GM19023 (cell line): ENCODE measurements at regions not wholly inside any gene's neighbourhood (a gene's known extent, or its start where the extent isn't known, plus 50 kb on each side); places are given as distances from the start of the nearest gene placed in this dataset.
"Not testable (repeated sequence)": the region's sequence is repeated elsewhere in the genome, so short reads cannot be mapped to it uniquely, and the experiment has no call there.

Source experiments
- ATAC-seq: cut with Tn5 transposase; IDR thresholded peaks from one replicate; pipeline ENCODE4 v1.9.1; 2021; ENCODE audit warnings: mild to moderate bottlenecking, moderate library complexity; ENCODE audit not compliant: unreplicated experiment

GRCh38 chr11:86167499-86168164 lies 76.9 kb upstream of the EED start:
- ATAC-seq, result no peak

GRCh38 chr11:86166287-86166686 lies 78.3 kb upstream of the EED start:
- not testable (repeated sequence) for ATAC-seq

DNA sequence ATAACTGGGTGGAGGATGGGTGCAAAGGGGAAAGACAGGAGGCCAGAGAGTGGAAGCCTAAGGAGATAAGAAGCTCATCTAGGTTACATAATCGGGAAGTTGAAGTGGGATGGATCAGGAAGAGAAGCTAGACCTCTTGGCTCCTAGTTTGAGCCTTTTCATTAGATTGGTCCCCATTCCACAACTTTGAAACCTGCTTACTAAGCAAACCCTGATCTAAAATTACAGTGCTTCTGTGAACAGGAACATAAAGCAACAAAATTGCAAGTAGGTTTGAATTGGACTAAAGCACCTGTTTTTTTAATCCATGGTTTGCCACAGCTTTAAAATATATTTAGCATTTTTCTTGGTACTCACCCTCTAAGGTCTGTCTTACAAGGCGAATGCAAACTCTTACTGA lies 80.4 kb upstream of the EED start:
- ATAC-seq, result no peak

GRCh38 chr11:86163221-86163876 lies 81.2 kb upstream of the EED start:
- ATAC-seq, result not testable (repeated sequence)

- no peak for ATAC-seq
Observed at GRCh38 chr11:86162239-86162638, 82.3 kb upstream of the EED start.

- ATAC-seq, result no peak
Observed at GRCh38 chr11:86161837-86162236, 82.7 kb upstream of the EED start.

GRCh38 chr11:86161336-86161735 lies 83.2 kb upstream of the EED start:
- no peak for ATAC-seq

DNA sequence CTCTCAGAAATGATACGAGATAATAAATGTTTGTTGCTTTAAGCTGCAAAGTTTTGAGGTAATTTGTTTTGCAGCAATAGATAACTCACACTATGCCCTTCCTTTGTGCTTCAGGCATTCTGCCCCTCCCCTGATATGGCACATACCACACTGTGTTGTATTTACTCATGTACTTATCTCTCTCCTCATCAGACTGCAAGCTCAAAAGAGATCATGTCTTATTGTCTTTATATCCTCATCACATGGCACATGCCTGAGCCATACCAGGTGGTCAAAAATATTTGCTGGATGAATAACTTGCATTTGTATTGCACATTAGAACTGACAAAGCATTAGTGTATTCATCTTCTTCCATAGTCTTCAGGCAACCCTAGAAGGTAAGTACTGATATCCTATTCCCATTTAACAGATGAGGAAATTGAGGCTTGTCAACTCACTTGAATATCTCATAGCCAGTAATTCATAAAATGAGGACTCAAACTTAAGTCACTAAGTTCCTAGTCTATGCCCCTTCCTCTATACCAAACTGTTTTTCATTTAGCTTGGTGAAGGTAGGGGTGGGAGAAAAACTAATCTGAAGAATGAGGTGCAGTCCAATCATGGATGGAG lies 83.9 kb upstream of the EED start:
- no peak for ATAC-seq

DNA sequence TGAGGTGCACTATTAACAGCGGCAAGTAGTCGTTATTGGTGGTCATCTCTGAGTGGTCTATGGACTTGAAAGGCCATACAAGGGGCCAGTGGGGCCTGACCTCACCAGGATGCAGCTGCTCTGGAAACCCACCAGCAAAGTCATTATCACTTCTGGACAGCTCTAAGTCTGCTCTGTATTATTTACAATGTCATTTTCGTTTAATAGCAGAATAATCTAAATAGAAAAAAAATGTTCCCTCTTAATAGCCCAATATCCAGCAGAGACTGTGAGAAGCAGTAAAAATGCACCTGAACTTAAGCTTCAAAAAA lies 85.0 kb upstream of the EED start:
- ATAC-seq, result no peak

GRCh38 chr11:86158704-86159580 lies 85.6 kb upstream of the EED start:
- no peak for ATAC-seq

GRCh38 chr11:86157797-86158378 lies 86.7 kb upstream of the EED start:
- no peak for ATAC-seq

- no peak for ATAC-seq
Observed at GRCh38 chr11:86156397-86156955, 87.6 kb upstream of the PICALM start.

DNA sequence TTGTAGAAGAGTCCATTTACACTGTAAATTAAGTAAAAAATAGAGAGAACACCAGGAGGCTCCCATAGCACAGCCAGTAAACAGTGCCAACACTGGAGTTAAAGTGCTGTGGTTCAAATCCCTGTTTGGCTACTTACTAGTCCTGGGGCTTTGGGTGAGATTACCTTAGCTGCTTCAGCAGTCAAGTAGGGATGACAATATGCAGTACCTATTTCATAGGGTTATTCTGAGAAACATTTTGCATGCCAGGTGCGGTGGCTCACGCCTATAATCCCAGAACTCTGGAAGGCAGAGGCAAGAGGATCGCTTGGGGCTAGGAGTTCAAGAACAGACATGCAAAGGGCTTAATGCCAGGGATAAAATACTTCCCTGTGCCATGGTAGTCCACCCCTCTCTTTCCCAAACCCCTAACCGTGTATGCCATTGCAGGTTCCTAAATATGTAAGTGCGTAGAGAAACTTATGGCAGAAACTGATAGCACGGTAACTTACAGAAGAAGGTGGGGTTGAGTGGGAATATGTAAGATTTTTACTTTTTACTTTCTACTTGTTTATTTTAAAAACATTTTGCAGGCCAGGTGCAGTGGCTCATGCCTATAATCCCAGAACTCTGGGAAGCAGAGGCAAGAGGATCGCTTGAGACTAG lies 86.4 kb upstream of the PICALM start:
- no peak for ATAC-seq

DNA sequence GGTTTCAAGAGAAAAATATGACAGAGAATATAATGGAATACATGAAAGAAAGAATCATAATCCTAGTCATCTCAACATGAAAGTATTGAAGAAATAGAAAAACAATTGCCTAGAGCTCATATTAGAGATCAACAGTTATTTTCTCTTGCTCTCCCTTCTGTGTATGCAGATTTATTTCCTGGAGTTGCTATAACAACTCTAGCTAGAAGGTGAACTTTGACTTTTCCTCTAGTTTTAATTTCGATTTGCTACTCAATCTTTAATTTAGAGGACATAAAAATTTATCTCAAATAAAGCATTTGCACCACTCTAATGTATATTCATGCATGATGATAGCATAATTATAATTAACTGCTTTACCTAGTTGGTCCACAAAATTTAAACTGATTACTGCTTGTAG lies 84.6 kb upstream of the PICALM start:
- ATAC-seq, result no peak

DNA sequence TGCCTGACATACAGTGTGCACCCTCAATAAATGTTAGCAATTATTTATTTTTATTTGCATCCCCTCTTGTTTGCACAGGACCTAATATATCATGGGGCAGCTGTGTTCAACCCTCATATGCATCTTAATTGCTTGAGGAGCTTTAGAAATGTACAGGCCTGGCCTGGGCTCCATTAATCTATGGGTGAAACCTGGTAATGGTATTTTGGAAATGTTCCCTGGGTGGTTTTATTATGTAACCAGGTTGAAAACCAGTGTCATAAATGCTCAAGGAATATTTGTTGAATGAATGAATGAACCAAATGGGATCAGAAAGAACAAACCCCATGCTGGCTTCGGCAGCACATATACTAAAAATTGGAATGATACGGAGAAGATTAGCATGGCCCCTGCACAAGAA lies 84.0 kb upstream of the PICALM start:
- no peak for ATAC-seq

DNA sequence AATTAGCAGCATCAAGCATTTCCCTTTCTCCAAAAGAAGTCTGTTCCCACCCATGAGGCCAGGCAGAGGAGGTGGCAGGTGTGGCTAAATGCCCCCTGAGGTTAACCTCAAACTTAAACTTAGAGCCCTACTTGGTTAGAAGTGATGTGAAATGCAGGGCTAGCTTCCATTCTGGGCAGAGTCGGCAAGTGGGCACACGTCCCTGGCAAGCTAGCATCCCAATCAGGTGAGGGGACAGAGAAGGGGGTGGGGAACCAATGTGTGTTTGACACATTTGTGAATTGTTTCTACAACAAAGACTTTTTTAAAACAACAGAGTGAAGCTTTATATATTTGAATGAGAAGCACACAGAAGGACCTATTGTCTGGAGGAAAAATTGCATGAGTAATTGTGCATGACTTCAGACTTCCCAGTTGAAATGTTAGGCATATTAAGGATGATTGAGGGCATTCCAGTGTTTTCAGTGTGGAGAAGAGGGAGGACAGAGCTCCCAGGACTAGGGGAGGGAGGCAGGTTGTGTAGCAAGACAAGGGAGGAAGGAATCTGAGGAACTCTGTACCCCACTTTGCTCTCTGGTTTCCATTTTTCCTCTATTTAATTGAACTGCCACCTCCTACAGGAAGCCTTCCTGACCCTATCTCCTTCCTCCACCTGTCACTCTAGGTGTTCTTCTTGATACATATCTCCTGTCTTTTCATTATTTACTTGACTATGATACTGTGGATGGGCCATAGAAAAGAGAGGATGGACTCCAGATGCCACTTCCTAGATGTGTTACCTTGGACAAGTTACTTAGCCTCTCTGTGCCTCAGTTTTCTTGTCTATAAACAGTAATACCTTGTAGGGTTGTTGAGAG lies 83.3 kb upstream of the PICALM start:
- no peak for ATAC-seq

GRCh38 chr11:86151174-86152005 lies 82.5 kb upstream of the PICALM start:
- no peak for ATAC-seq

DNA sequence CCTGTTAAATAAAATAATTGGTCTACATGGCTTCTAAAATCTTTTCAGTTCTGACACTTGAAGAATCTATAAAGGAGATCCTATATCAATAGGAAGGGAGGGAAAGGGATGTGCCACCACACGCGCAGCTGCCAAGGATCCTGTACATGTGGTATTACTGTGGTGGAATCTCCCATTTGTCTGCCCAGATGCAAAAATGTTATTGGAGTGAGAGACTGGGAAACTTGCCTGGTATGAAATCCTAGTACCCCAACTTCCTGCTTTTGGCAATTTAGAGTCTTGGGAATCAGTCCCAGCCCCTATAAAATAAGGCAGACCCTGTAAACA lies 81.9 kb upstream of the PICALM start:
- no peak for ATAC-seq

DNA sequence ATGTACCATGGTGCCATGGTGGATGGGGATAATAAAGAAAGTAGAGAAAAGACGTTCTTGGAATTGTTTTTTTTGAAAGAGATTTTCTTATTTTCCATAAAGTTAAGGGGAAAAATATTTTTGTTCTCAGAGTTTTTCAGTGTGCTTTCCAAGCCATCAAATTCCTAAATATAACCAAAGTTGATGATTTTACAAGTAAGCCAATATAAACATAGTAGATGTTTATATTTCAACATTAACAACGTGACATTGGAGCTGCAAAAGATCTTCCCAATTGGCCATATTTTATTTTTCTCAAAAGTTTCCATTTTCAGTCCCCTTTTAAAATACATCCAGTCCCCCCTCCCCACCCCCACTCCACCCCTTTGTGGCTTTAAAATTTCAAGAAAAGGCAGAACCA lies 80.9 kb upstream of the PICALM start:
- no peak for ATAC-seq
